ENCODE measurements at regions not wholly inside any gene's neighbourhood (a gene's known extent, or its start where the extent isn't known, plus 50 kb on each side); places are given as distances from the start of the nearest gene placed in this dataset.

GRCh38 chr4:170581322-170581721 lies 491.6 kb upstream of the AADAT start:
- Histone ChIP-seq H3F3A (ENCODE audit: insufficient read depth, low read length) (no peaks in the 10 kb centered on the region), H3K9me2 (replicated peaks; ENCODE audit: insufficient read depth, low read length) (no peaks in the 10 kb centered on the region), H3K79me2 (ENCODE audit: low read length) (no peaks in the 10 kb centered on the region), H3K9ac (ENCODE audit: low read length) (no peak overlapping the region), H3K4me1 (ENCODE audit: low read length) (no peaks in the 10 kb centered on the region), H2AFZ (ENCODE audit: low read length) (no peak overlapping the region), H3K27me3 (replicated peaks; ENCODE audit: insufficient read depth, low read length) (no peaks in the 10 kb centered on the region), H3K27ac (ENCODE audit: low read length) (no peak overlapping the region), H4K20me1 (ENCODE audit: insufficient read depth, low read length) (no peaks in the 10 kb centered on the region), H3K4me3 (ENCODE audit: low read length) (no peak overlapping the region), H3K9me3 (replicated peaks; ENCODE audit: insufficient read depth, low read length) (no peaks in the 10 kb centered on the region), H3K4me2 (ENCODE audit: low read depth, low read length) (no peak overlapping the region), H3K36me3 (replicated peaks; ENCODE audit: insufficient read depth, low read length) (no peaks in the 10 kb centered on the region)
- DNase-seq, result peak; percentile 46
- no peak for TF ChIP-seq EZH2 (optimal IDR thresholded peaks at IDR 0.05; ENCODE audit: low read depth, low read length)

GRCh38 chr4:170580651-170581050 lies 490.9 kb upstream of the AADAT start:
- Histone ChIP-seq H3F3A (ENCODE audit: insufficient read depth, low read length) (no peaks in the 10 kb centered on the region), H3K27me3 (replicated peaks; ENCODE audit: insufficient read depth, low read length) (no peaks in the 10 kb centered on the region), H3K9me2 (replicated peaks; ENCODE audit: insufficient read depth, low read length) (no peaks in the 10 kb centered on the region), H3K4me1 (ENCODE audit: low read length) (no peaks in the 10 kb centered on the region), H2AFZ (ENCODE audit: low read length) (no peak overlapping the region), H3K36me3 (replicated peaks; ENCODE audit: insufficient read depth, low read length) (no peaks in the 10 kb centered on the region), H3K4me3 (ENCODE audit: low read length) (no peak overlapping the region), H3K9me3 (replicated peaks; ENCODE audit: insufficient read depth, low read length) (no peaks in the 10 kb centered on the region), H3K4me2 (ENCODE audit: low read depth, low read length) (no peak overlapping the region), H3K27ac (ENCODE audit: low read length) (no peak overlapping the region), H4K20me1 (ENCODE audit: insufficient read depth, low read length) (no peaks in the 10 kb centered on the region), H3K9ac (ENCODE audit: low read length) (no peak overlapping the region), H3K79me2 (ENCODE audit: low read length) (no peaks in the 10 kb centered on the region)
- no peak for TF ChIP-seq EZH2 (optimal IDR thresholded peaks at IDR 0.05; ENCODE audit: low read depth, low read length)
- 0 out of 2 replicates have a peak, but pooled peaks have one; percentile 2 for TF ChIP-seq CTCF (IDR thresholded peaks at IDR 0.05; ENCODE audit: low read length)
- TF ChIP-seq EZH2phosphoT487 (IDR thresholded peaks at IDR 0.05; ENCODE audit: low read length), result no peak
- DNase-seq, result no peak

GRCh38 chr4:170538821-170539473 lies 449.2 kb upstream of the AADAT start:
- no peaks in the 10 kb centered on the region for H3K4me1 ChIP-seq (ENCODE audit: low read length)
- no peaks in the 10 kb centered on the region for H3K36me3 ChIP-seq (replicated peaks; ENCODE audit: insufficient read depth, low read length)
- H3K27ac ChIP-seq (ENCODE audit: low read length), result no peak overlapping the region
- no peak overlapping the region for H3K9ac ChIP-seq (ENCODE audit: low read length)
- H3K9me2 ChIP-seq (replicated peaks; ENCODE audit: insufficient read depth, low read length), result no peaks in the 10 kb centered on the region
- no peak overlapping the region for H2AFZ ChIP-seq (ENCODE audit: low read length)
- H3K27me3 ChIP-seq (replicated peaks; ENCODE audit: insufficient read depth, low read length), result no peaks in the 10 kb centered on the region
- H3K9me3 ChIP-seq (replicated peaks; ENCODE audit: insufficient read depth, low read length), result no peaks in the 10 kb centered on the region
- no peak for DNase-seq
- H3K4me3 ChIP-seq (ENCODE audit: low read length), result no peak overlapping the region
- no peak overlapping the region for H3K4me2 ChIP-seq (ENCODE audit: low read depth, low read length)
- no peaks in the 10 kb centered on the region for H4K20me1 ChIP-seq (ENCODE audit: insufficient read depth, low read length)
- TF ChIP-seq EZH2phosphoT487 (IDR thresholded peaks at IDR 0.05; ENCODE audit: low read length) (no peak), CTCF (IDR thresholded peaks at IDR 0.05; ENCODE audit: low read length) (no peak), EZH2 (optimal IDR thresholded peaks at IDR 0.05; ENCODE audit: low read depth, low read length) (no peak)
- no peaks in the 10 kb centered on the region for H3K79me2 ChIP-seq (ENCODE audit: low read length)
- H3F3A ChIP-seq (ENCODE audit: insufficient read depth, low read length), result no peaks in the 10 kb centered on the region
